ENCODE measurements at regions not wholly inside any gene's neighbourhood (a gene's known extent, or its start where the extent isn't known, plus 50 kb on each side); places are given as distances from the start of the nearest gene placed in this dataset.
"Not testable (repeated sequence)": the region's sequence is repeated elsewhere in the genome, so short reads cannot be mapped to it uniquely, and the experiment has no call there.

DNA sequence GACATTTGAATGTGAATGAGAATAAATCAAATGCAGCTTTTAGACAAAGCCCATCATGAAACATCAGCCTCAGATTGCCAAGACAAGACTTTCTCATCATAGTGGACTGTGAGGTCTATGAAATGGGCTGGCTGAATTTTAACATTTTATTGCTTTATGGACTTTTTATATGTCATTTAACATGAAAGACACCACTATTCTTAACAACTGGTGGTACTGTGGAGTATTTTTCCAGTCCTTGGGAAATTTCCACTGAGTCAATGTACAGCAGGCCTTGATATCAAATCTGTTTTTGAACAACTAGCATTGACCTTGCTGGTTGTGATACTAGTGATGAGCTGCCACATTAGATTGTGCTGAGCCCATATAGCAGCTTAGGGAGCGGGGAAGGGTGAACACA lies 326.6 kb upstream of the CITED2 start:
- DNase-seq = no peak

- no peak for DNase-seq
These were observed 325.5 kb upstream of the CITED2 start for GRCh38 chr6:139699911-139700310.

GRCh38 chr6:139699335-139699734 lies 324.9 kb upstream of the CITED2 start:
- no peak for DNase-seq

GRCh38 chr6:139698526-139699176 lies 324.2 kb upstream of the CITED2 start:
- no peak for DNase-seq

- DNase-seq = not testable (repeated sequence)
These were observed 323.4 kb upstream of the CITED2 start for GRCh38 chr6:139697856-139698255.

- DNase-seq = not testable (repeated sequence)
These were observed 322.5 kb upstream of the CITED2 start for GRCh38 chr6:139696991-139697390.

- no peak for DNase-seq
These were observed 320.9 kb upstream of the CITED2 start for GRCh38 chr6:139695361-139695760.

GRCh38 chr6:139693735-139694134 lies 319.3 kb upstream of the CITED2 start:
- DNase-seq = no peak

- DNase-seq = no peak
These were observed 315.6 kb upstream of the CITED2 start for GRCh38 chr6:139690007-139690406.

- no peak for DNase-seq
These were observed 312.6 kb upstream of the CITED2 start for GRCh38 chr6:139687055-139687454.

GRCh38 chr6:139686308-139686707 lies 311.9 kb upstream of the CITED2 start:
- DNase-seq = no peak

DNA sequence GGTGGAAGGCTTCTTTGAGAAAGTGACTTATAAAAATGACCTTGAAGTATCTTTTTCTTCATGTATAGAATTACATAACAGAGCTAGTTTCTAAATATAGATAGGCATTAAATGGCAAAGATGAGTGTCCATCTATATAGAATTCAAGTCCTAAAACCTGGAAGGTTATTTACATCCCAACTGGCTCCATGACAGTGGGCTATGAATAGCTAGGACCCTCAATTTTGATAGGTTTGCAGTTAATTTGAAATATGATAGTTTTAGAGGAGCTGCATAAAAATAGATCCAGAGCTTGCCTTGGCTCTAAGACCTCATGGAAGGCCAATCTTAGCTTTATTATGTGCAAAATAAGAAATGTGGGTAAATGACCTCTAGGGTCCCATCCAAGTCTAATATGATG lies 310.6 kb upstream of the CITED2 start:
- no peak for DNase-seq

GRCh38 chr6:139680819-139681218 lies 306.4 kb upstream of the CITED2 start:
- DNase-seq = no peak

GRCh38 chr6:139679516-139680179 lies 305.2 kb upstream of the CITED2 start:
- DNase-seq = no peak

GRCh38 chr6:139676718-139677117 lies 302.3 kb upstream of the CITED2 start:
- no peak for DNase-seq

DNA sequence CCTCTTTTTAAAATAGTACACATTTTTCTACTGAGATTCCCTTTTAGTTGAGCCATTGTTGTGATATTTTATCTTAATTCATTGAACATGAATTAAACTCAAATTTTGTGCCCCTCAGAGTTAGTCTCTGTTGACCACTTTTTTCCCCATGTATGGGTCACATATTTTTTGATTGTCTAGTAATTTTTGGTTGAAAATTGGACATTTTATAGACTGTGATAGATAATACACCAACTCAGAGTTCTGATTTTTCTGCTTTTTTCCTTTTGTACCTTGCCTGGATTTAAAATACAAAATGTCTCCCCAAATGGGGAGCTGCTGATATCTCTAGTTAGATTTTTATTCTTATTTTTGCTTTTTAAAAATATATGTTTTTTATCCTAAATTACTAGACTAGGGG lies 291.8 kb upstream of the CITED2 start:
- no peak for DNase-seq

DNA sequence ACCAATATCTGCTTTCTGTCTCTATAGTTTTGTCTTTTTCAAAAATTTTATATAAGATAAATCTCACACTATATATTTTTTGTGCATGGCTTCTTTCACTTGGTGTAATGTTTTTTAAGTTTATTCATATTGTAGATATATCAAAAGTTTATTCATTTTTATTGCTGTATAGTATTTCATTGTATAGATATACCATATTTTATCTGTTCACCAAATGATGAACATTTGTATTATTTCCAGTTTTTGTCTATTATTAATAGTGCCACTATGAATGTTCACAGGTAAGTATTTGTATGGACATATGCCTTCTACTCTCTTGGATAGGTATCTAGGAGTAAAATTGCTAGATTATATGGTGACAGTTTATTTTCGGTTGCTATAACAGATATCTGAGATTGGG lies 289.5 kb upstream of the CITED2 start:
- DNase-seq = no peak

GRCh38 chr6:139659711-139660110 lies 285.3 kb upstream of the CITED2 start:
- no peak for DNase-seq

DNA sequence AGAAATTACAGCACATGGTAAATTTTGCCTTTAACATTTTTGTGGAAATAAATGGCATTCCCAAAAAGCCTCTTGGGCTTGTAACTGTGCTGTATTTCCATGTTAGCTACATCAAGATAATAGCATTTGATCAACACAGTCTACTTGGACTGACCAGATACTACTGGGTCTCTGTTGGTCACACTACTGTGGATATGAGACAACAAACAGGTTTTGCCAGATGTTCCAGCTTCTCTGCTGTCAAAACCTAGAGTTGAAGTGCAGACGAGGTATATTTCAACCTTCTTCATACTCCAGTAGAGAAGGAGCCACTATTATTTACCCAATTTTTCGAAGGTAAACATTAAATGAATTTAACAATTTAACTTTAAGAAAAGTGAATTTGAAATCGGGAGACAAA lies 284.7 kb upstream of the CITED2 start:
- DNase-seq = no peak

- no peak for DNase-seq
These were observed 282.7 kb upstream of the CITED2 start for GRCh38 chr6:139657119-139657518.

DNA sequence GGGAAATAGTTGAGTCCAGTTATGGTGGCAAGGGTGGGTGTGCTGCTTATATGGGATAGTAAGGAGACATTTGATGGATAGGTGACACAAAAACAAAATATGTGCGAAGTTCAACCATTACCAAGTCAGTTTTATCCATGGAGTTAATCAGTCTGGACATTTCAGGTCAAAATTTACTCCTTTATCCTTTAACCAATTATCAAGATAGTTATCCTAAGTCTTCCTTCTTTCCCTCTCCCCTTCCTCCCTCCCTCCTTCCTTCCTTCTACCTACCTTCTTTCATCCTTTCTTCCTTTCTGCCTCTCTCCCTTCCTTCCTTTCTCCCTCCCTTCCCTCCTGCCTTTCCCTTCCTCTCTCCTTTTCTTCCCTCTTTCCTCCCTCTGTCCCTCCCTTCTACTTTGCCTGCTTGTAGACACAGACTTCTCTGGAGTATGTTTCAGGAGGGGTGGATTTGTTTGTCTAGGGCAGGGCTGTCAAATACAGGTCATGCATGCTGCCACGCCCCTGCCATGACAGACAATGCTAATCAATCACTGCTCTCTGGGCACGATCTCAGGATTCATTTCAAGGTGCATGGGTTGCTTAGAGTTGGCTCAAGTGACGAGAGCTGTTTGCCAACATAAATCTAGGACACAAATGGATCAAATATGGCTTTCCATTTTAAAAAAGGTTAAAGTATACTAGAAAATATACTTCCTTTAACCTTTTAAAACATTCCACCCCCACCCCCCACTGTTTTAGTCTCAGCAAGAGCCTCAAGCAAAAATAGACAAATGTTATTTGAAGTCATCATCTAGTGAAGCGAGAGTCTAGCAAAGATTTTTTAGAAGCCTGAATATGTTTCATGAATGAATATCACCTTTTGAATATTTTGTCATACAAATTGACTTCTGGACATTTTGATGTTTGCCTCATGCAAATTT lies 281.6 kb upstream of the CITED2 start:
- DNase-seq = peak; percentile 82 to 86

DNA sequence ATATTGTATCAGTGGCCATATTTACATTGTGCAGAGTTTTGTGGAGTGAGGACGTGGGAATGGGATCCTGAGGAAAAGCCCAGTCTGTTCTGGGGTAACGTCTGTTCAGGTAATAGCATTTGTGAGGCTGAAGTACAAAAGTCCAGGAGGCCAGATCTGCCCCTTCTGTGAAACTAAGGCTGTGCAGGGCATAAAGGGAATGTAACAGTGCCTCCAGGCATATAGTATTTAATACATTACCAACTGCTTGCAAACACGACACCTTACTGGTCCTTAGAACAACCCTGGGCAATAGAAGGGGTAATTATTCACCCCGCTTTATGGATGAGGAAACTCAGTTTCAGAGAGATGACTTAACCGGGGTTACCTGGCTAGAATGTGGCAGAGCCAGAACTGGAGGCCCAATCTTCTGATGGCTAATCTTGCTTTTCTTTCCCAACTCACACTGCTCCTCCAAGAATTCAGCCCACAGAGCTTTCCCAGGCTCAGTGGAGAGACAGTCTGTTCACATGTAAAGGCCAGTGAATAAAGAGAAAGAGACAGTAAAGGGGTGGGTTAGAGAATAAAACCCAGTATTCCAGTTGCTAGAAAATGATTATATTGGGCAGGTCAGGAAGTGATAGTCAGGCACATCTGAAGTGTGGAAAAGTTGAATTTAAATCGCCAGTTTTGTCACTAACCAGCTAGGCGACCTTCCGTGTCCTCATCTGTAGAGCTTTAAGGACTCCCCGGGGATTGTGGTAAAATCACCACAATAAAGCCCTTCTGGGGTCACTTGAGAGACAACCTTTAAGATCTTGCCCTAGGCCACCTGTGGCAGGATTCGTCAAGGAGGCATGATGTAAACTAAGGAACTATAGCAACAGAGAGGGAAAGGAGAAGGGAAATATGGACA lies 280.7 kb upstream of the CITED2 start:
- no peak for DNase-seq

DNA sequence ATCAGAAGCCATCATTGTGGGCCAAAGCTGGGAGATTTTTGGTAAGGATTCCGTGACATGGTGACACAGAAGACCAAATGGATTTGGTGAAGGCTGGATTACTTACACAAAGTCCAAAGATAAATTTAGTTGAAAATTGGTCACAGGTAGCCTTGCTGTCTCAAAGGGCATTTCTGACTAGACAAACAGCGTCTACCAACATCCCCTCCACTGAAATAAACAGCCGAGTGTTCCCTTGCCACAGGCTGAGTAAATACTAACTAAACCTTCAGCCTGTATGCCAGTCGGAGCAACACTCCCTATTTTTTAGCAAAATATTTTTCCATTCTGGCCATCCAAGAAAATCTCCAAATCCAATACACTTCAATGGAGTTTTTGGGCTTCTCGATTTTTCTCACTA lies 279.9 kb upstream of the CITED2 start:
- DNase-seq = no peak

All from NCI-H526 (cell line).